ENCODE measurements at regions not wholly inside any gene's neighbourhood (a gene's known extent, or its start where the extent isn't known, plus 50 kb on each side); places are given as distances from the start of the nearest gene placed in this dataset.

DNA sequence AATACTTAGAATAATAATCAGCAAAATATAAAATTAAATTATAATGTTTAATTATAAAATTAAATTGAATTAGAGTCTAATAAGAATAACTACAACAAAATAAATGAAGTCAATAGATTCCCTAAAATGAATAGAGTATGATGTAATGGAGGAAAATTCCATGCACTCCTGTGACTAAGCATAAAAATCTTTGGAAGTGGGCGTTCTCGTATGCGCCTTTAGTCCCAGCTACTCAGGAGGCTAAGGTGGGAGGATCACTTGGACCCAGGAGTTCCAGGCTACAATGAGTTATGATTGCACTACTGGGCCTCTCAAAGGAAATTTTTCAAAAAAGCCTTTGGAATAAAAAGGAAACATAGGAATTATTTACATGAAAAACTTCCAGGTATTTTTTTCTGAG, 955.4 kb upstream of the POU3F3 start:
- TF ChIP-seq, protein P1, sequence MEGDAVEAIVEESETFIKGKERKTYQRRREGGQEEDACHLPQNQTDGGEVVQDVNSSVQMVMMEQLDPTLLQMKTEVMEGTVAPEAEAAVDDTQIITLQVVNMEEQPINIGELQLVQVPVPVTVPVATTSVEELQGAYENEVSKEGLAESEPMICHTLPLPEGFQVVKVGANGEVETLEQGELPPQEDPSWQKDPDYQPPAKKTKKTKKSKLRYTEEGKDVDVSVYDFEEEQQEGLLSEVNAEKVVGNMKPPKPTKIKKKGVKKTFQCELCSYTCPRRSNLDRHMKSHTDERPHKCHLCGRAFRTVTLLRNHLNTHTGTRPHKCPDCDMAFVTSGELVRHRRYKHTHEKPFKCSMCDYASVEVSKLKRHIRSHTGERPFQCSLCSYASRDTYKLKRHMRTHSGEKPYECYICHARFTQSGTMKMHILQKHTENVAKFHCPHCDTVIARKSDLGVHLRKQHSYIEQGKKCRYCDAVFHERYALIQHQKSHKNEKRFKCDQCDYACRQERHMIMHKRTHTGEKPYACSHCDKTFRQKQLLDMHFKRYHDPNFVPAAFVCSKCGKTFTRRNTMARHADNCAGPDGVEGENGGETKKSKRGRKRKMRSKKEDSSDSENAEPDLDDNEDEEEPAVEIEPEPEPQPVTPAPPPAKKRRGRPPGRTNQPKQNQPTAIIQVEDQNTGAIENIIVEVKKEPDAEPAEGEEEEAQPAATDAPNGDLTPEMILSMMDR (IDR thresholded peaks at IDR 0.05 in 2 of 3, conservative IDR thresholded peaks at IDR 0.05 in 1 of 3; ENCODE audit: borderline replicate concordance in 1 of 3, insufficient read depth in 1 of 3, low read depth in 2 of 3, low read length in 2 of 3) = no peak
- TF ChIP-seq EZH2phosphoT487 (IDR thresholded peaks at IDR 0.05; ENCODE audit: borderline replicate concordance) = no peak
